ENCODE measurements at regions not wholly inside any gene's neighbourhood (a gene's known extent, or its start where the extent isn't known, plus 50 kb on each side); places are given as distances from the start of the nearest gene placed in this dataset.

- no peak for DNase-seq (ENCODE audit: low read depth)
- no peak for TF ChIP-seq CTCF (IDR thresholded peaks at IDR 0.05; ENCODE audit: insufficient read depth, low read depth, low read length, missing control alignments)
- H3K4me3 ChIP-seq (ENCODE audit: low read depth, low read length) = no peak overlapping the region
These were observed 1422.2 kb upstream of the PCDH20 start for GRCh38 chr13:62837895-62838294.

- no peak overlapping the region for H3K4me3 ChIP-seq (ENCODE audit: low read depth, low read length)
- no peak for DNase-seq (ENCODE audit: low read depth)
- no peak for TF ChIP-seq CTCF (IDR thresholded peaks at IDR 0.05; ENCODE audit: insufficient read depth, low read depth, low read length, missing control alignments)
These were observed 1413.8 kb upstream of the PCDH20 start for GRCh38 chr13:62829486-62829885.

GRCh38 chr13:62799931-62800436 is 1384.3 kb upstream of the PCDH20 start:
- H3K4me3 ChIP-seq (ENCODE audit: low read depth, low read length) = no peak overlapping the region
- DNase-seq (ENCODE audit: low read depth) = no peak
- TF ChIP-seq CTCF (IDR thresholded peaks at IDR 0.05; ENCODE audit: insufficient read depth, low read depth, low read length, missing control alignments) = no peak

DNA sequence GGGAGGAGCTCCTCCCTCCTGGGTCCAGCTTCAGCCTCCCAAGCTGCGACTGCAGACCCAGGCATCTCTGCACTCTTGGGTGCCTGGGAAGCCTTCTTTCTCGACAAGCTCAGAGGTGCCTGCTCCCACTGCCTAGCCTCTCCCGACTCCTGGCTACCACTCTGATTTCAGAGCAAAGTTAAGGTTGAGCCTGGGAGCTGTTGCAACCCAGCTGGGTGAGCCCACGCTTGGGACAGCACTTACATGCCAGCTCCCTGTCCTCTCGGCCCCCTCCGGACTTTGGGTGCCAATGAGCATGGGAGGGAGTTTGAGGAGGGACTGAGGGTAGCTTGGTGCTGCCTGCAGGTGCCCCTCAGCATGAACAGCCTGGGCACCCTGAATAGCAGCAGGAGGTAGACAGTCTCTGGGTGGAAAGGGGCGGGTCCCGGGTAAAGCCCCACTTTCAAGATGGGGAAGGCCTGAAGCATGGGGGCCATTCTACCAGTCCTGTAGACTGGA is 1383.4 kb upstream of the PCDH20 start:
- H3K4me3 ChIP-seq (ENCODE audit: low read depth, low read length) = no peak overlapping the region
- no peak for TF ChIP-seq CTCF (IDR thresholded peaks at IDR 0.05; ENCODE audit: insufficient read depth, low read depth, low read length, missing control alignments)
- DNase-seq (ENCODE audit: low read depth) = no peak

GRCh38 chr13:62793850-62794249 is 1378.2 kb upstream of the PCDH20 start:
- no peak for TF ChIP-seq CTCF (IDR thresholded peaks at IDR 0.05; ENCODE audit: insufficient read depth, low read depth, low read length, missing control alignments)
- DNase-seq (ENCODE audit: low read depth) = no peak
- H3K4me3 ChIP-seq (ENCODE audit: low read depth, low read length) = no peak overlapping the region

DNA sequence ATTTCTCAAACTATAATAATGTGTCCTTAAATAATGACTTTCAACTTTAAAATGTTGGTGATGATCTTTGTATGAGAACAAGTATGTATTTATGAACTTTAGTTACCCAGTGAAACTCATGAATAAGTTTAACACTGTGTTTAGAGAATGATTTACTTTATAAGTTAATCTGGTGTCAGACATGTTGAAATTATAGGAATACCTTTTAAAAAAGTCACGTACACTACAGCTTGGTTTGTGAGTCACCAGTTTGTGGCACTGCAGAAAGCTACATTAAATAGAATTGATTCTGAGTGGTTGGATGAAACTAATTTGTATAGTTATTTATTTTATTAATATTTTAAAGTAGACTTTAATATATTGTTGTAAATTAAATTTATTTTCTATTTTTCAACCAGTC is 1366.2 kb upstream of the PCDH20 start:
- H3K4me3 ChIP-seq (ENCODE audit: low read depth, low read length) = no peak overlapping the region
- no peak for DNase-seq (ENCODE audit: low read depth)
- TF ChIP-seq CTCF (IDR thresholded peaks at IDR 0.05; ENCODE audit: insufficient read depth, low read depth, low read length, missing control alignments) = no peak

DNA sequence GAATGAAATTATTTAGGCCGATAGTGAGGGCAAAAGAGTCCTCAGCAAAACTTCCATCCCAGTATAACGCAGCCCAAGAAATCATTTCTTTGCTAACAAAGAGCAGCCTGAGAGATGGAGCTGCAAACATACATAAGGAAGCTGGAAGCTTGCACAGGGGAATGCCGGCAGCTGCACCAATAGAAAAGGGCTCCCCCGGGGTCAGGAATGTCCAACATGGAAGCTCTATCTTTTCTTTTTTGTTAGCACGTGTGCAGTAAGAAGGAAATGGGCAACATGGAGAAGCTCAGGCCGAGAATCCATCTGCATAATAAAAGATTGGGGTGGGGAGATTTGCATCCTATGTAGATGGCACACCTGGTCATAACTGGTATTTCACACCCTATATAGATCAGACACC is 1363.5 kb upstream of the PCDH20 start:
- no peak overlapping the region for H3K4me3 ChIP-seq (ENCODE audit: low read depth, low read length)
- DNase-seq (ENCODE audit: low read depth) = no peak
- TF ChIP-seq CTCF (IDR thresholded peaks at IDR 0.05; ENCODE audit: insufficient read depth, low read depth, low read length, missing control alignments) = no peak
